Fibroblast of the conjunctiva (primary cell): ENCODE measurements at regions not wholly inside any gene's neighbourhood (a gene's known extent, or its start where the extent isn't known, plus 50 kb on each side); places are given as distances from the start of the nearest gene placed in this dataset.
"Not testable (repeated sequence)": the region's sequence is repeated elsewhere in the genome, so short reads cannot be mapped to it uniquely, and the experiment has no call there.

ENCODE experiments used
- DNase-seq: peaks from one replicate; pipeline ENCODE4 v3.0.0-alpha.2; 2010; ENCODE audit warnings: low read depth

- DNase-seq, result no peak
These were observed 121.5 kb upstream of the SATB1 start for GRCh38 chr3:18546632-18547031.

- DNase-seq, result no peak
These were observed 119.0 kb upstream of the SATB1 start for GRCh38 chr3:18544146-18544545.

GRCh38 chr3:18538463-18539230 is 113.5 kb upstream of the SATB1 start:
- no peak for DNase-seq

GRCh38 chr3:18533039-18533438 is 107.9 kb upstream of the SATB1 start:
- no peak for DNase-seq

GRCh38 chr3:18531662-18532061 is 106.5 kb upstream of the SATB1 start:
- no peak for DNase-seq

GRCh38 chr3:18529631-18530030 is 104.5 kb upstream of the SATB1 start:
- no peak for DNase-seq

- DNase-seq, result no peak
These were observed 102.6 kb upstream of the SATB1 start for GRCh38 chr3:18527691-18528090.

- no peak for DNase-seq
These were observed 101.5 kb upstream of the SATB1 start for GRCh38 chr3:18526667-18527066.

- DNase-seq, result not testable (repeated sequence)
These were observed 91.0 kb upstream of the SATB1 start for GRCh38 chr3:18516170-18516569.

- no peak for DNase-seq
These were observed 88.0 kb upstream of the SATB1 start for GRCh38 chr3:18513091-18513490.

GRCh38 chr3:18512007-18512406 is 86.9 kb upstream of the SATB1 start:
- DNase-seq, result no peak

- DNase-seq, result no peak
These were observed 85.8 kb upstream of the SATB1 start for GRCh38 chr3:18510947-18511346.

- no peak for DNase-seq
These were observed 82.2 kb upstream of the SATB1 start for GRCh38 chr3:18507333-18507732.

GRCh38 chr3:18505056-18505455 is 79.9 kb upstream of the SATB1 start:
- DNase-seq, result no peak

- DNase-seq, result no peak
These were observed 76.7 kb upstream of the SATB1 start for GRCh38 chr3:18501679-18502343.

GRCh38 chr3:18500322-18500721 is 75.2 kb upstream of the SATB1 start:
- DNase-seq, result no peak

GRCh38 chr3:18499301-18499700 is 74.2 kb upstream of the SATB1 start:
- DNase-seq, result no peak

- DNase-seq, result no peak
These were observed 69.1 kb upstream of the SATB1 start for GRCh38 chr3:18494251-18494650.

- DNase-seq, result no peak
These were observed 64.8 kb upstream of the SATB1 start for GRCh38 chr3:18489939-18490338.

GRCh38 chr3:18483226-18483625 is 58.1 kb upstream of the SATB1 start:
- no peak for DNase-seq

GRCh38 chr3:18481946-18482548 is 56.9 kb upstream of the SATB1 start:
- no peak for DNase-seq

- no peak for DNase-seq
These were observed 52.5 kb upstream of the SATB1 start for GRCh38 chr3:18477620-18478019.
